HG02943 (cell line): ENCODE measurements at regions not wholly inside any gene's neighbourhood (a gene's known extent, or its start where the extent isn't known, plus 50 kb on each side); places are given as distances from the start of the nearest gene placed in this dataset.
"Not testable (repeated sequence)": the region's sequence is repeated elsewhere in the genome, so short reads cannot be mapped to it uniquely, and the experiment has no call there.

Experiments used
- ATAC-seq: cut with Tn5 transposase; IDR thresholded peaks from one replicate; pipeline ENCODE4 v1.9.1; 2021; ENCODE audit warnings: mild to moderate bottlenecking, low read depth, moderate library complexity; ENCODE audit not compliant: unreplicated experiment

DNA sequence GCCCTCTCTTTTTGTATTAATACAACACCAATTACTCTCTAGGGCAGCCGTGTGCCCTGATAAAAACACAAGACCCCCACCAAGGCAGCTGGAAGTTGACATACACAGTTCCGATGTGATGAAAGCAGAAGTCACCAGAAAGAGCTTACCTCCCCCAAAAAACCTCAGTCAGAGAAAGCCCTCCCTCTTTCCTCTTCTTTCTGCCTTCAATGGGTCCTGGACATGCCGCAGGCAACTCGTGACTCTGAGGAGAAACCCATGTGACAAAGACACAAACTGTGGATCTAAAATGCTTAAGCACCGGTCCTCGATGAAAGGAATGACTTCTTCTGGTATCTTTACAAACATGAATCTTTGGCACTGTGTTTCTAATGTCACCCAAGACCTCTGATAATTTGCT is 117.7 kb upstream of the CCDC28A start:
- no peak for ATAC-seq

- no peak for ATAC-seq
Observed at GRCh38 chr6:138656364-138657064, 117.1 kb upstream of the CCDC28A start.

GRCh38 chr6:138657065-138657425 is 116.5 kb upstream of the CCDC28A start:
- no peak for ATAC-seq

DNA sequence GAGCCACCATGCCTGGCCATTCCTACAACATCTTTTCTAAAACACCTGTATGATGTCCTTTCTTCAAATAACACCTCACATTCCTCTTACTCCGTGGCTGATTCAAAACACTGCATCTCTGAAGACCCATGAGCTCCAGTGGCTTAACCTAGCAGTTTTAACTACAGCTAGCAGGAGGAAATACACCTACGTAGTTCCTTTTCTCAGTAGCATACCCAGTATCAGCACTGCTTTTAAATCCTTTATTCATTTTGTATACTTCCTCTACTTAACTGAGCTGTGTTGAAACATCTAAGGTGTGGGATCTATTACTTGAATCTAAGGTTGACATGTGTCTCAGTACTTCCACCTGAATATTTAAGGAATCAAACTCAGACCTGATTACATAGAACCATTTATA is 113.6 kb upstream of the CCDC28A start:
- ATAC-seq, result no peak

DNA sequence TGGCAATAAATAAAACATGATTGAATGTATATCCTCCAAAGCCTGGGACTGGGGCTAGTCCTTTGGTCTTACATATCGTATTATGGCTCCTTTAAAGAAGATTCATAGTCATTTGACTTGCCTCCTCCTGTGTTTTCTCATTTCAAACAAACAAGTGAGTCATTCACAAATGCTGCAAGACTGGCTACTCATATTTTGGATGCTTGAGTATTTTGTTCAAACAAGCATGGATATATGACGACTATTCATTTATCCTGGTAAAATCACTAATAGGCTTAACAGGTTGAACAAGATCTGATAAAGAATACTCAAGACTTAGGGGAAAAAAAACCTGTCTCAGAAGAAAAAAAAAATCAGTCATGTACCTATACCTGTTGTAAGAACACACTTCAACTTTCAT is 111.1 kb upstream of the CCDC28A start:
- ATAC-seq, result no peak

GRCh38 chr6:138663892-138664291 is 109.7 kb upstream of the CCDC28A start:
- no peak for ATAC-seq

DNA sequence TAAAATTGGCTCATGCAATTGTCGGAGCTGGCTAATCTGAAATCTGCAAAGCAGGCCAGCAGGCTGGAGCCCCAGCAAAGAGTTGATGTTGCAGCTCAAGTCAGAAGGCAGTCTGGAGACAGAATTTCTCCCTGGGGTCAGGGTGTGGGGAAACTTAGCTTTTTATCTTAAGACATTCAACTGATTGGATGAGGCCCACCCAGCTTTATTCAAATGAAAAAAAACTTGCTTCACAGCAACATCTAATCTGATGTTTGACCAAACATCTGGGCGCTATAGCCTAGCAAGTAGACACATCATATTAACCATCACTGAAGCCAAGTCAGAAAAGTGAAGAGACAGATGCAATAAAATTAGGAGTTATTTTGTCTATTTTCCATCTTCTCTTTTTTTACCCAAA is 108.8 kb upstream of the CCDC28A start:
- no peak for ATAC-seq

DNA sequence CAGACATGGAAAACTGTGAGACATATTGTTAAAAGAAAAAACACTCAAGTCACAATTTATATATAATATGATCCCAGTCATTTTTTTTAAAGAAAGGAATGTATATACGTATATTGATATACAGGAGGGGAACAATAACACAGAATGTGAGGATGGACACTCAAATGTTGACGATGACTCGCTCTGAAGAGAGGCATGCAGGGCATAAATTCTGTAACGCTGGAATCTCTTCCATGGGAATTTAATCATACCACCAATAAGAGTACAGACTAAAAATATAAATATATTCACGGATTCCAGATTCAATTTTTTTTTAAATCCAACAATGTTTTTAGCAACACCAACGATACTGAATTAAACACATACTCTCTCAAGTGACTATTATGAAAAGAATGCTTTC is 106.9 kb upstream of the CCDC28A start:
- no peak for ATAC-seq

- no peak for ATAC-seq
Observed at GRCh38 chr6:138667408-138667807, 106.2 kb upstream of the CCDC28A start.

DNA sequence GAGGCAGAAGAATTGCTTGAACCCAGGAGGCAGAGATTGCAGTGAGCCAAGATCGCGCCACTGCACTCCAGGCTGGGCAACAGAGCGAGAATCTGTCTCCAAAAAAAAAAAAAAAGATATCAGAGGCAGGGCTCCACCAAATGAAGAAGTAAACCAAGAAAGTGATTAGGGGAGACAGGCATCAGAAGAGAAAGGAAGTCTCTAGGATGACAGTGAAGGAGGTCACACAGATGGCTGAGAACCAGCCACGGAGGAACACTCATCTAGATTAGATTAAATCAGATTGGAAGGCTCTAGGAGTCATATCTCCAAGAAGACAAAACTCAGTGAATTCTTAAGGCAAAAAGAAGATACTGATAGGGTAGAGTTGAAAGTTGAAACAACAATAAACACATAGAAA is 102.2 kb upstream of the CCDC28A start:
- ATAC-seq, result no peak

DNA sequence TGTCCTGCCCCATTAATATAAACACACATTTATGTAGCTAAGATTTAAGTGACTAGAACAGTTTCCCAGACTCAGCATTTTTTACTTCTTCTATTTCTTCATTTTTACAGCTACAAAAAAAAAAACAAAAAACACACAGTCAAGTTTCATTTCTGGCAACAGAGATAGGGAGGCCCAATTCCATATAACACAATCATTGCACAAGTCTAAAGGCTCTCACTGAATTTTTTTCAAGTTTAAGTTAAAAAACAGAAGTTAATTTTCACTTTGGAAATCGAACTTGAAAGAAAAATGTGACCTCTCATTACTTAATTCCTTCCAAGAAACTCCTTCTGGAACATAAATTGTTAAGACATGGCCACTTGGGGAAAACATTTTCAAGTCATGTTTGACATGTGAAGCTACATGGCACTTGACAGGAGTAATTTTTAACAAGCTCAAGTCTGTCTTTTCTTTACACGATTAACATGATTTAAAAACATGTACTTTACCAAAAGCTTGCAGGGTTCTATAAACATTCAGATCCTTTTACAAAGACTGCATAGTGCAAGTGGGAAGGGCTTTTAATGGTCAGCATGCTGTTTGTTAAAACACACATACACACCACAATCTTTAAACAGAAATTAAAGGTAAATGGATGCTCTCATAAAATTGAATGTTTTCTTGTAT is 100.1 kb upstream of the CCDC28A start:
- no peak for ATAC-seq

- ATAC-seq, result not testable (repeated sequence)
Observed at GRCh38 chr6:138674444-138674843, 99.1 kb upstream of the CCDC28A start.

GRCh38 chr6:138677538-138677937 is 96.0 kb upstream of the CCDC28A start:
- ATAC-seq, result no peak

DNA sequence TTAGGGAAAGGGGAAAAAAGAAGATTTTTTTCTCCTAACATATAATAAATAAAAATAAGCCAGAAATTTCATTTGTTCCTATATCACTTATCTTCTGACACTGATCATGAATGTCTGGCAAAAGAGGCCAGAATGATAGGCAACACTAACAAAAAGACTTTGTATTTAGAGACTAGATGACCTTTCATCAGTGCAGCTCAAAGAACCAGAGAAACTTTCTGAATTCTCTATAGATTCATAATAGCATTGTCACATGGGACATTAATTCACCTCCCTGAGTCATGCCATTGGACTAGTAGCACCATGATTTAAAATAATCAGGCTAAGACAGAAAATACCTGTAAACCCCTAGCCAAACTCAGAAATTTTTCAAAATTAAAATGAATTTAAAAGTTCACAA is 95.4 kb upstream of the CCDC28A start:
- no peak for ATAC-seq

DNA sequence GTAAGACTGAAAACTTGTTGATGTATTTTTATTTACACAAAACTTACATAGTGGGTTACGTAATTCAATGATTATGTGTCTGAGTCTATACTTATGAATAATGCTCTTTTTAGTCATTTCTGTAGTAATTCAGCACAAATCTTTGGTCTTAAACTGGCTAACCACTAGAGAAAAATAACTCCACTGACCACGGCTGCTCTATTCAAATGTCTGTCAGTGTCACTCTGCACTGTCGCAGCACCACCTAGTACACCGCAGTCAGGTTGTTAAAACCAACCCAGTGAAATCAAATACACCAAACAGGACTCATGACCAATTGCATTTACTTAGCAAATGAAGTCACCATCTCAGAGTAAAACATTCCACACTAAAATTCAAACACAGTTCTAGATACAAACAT is 93.5 kb upstream of the CCDC28A start:
- no peak for ATAC-seq

GRCh38 chr6:138681627-138682026 is 91.9 kb upstream of the CCDC28A start:
- no peak for ATAC-seq

DNA sequence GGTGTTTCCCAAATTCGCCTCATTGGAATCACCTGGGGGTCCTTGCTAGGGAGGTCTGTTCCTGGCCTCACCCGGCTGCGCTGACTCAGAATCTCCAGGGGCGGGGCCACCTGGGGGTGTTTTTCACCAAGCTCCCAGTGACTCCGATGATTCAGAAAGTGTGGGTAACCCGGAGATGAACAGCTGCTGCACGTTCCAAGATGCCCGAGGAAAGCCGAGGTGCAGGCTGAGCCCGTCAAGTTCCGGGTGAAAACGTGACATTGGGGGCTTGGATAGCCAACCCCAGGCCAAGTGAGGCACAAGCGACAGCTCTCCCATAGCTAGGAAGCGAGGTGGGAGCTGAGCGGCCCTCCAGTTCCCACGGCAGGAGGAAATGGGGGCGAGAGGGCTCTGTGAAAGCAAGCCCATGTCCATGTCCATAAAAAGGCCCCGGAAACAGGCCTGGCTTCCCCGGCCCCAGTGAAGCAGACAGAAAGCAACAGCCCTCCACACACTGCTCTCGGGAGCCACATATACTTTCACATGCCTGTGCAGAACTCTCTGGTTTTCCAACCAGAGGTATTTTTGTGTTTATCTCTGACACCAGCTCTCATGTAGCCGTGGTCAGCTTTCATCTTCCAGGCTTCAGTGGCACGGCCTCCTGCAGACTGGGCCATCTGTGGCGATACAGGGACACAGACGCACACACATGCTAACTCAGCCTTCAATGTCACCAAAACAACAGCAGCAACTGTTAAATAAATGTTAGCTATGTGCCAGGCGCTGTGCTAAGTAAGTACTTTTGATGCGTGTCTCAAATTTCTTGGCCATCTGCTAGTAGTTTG is 90.7 kb upstream of the CCDC28A start:
- ATAC-seq, result no peak

DNA sequence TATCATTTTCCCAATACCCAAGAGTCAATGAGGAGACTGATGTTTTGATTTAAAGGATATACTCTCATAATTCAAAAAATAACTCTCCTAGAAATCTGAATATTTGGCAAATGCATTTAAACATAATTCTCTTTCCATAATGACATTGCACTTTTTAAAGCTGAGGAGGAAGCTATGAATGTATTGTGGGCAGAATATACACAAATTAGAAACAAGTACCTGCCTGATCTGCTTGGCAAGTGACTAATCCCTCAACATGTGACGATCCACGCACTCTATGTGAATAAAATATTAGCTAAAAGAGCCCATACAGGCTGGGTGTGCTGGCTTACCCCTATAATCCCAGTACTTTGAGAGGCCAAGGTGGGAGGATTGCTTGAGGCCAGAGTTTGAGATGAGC is 88.3 kb upstream of the CCDC28A start:
- ATAC-seq, result no peak

GRCh38 chr6:138685781-138686180 is 87.8 kb upstream of the CCDC28A start:
- ATAC-seq, result no peak

- ATAC-seq, result no peak
Observed at GRCh38 chr6:138688580-138688979, 85.0 kb upstream of the CCDC28A start.

DNA sequence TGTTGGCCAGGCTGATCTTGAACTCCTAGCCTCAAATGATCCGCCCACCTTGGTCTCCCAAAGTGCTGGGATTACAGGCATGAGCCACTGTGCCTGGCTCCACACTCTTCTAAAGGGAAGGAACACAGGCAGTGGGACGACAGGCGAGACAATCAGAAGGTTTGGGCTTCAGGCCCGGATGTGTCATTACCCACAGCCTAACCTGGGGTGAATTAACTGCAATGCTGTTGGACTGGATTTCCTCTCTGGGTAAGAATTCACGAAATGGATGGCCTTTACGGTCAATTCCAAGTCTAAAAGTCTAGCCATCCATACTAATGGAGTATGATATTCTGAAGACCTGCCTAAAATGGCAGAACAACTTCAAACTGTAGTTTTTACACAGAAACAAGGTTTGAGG is 83.7 kb upstream of the CCDC28A start:
- no peak for ATAC-seq
